ENCODE measurements at regions not wholly inside any gene's neighbourhood (a gene's known extent, or its start where the extent isn't known, plus 50 kb on each side); places are given as distances from the start of the nearest gene placed in this dataset.

DNA sequence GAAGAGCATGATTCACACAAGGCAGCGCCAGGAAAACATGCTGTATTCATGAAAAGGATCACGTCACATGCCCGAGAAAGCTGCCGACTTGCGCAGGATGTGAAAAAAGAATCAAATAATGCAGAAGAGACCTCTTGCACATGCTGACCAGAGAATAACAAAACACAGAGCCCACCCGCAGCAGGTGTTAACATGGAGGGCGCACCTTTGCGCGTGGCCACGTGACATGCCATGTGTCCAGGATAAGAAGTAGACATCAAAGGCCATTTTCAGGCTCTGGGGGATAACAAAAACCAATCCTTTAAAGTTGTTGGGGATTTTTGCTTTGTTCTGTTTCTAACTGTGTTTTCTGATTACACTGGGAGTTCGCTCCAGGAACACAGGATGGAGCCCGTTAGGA, 1332.8 kb downstream of the ZPLD1 start:
- TF ChIP-seq, protein P1, sequence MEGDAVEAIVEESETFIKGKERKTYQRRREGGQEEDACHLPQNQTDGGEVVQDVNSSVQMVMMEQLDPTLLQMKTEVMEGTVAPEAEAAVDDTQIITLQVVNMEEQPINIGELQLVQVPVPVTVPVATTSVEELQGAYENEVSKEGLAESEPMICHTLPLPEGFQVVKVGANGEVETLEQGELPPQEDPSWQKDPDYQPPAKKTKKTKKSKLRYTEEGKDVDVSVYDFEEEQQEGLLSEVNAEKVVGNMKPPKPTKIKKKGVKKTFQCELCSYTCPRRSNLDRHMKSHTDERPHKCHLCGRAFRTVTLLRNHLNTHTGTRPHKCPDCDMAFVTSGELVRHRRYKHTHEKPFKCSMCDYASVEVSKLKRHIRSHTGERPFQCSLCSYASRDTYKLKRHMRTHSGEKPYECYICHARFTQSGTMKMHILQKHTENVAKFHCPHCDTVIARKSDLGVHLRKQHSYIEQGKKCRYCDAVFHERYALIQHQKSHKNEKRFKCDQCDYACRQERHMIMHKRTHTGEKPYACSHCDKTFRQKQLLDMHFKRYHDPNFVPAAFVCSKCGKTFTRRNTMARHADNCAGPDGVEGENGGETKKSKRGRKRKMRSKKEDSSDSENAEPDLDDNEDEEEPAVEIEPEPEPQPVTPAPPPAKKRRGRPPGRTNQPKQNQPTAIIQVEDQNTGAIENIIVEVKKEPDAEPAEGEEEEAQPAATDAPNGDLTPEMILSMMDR (IDR thresholded peaks at IDR 0.05; ENCODE audit: low read length), result no peak
- TF ChIP-seq EZH2 (optimal IDR thresholded peaks at IDR 0.05; ENCODE audit: low read depth, low read length), result no peak
- TF ChIP-seq EZH2phosphoT487 (IDR thresholded peaks at IDR 0.05; ENCODE audit: low read length), result no peak

Data from MM.1S (cell line).